ENCODE measurements at regions not wholly inside any gene's neighbourhood (a gene's known extent, or its start where the extent isn't known, plus 50 kb on each side); places are given as distances from the start of the nearest gene placed in this dataset.

- DNase-seq (ENCODE audit: low read depth) = no peak
Observed at GRCh38 chr10:62870866-62871265, 54.7 kb upstream of the EGR2 start.

DNA sequence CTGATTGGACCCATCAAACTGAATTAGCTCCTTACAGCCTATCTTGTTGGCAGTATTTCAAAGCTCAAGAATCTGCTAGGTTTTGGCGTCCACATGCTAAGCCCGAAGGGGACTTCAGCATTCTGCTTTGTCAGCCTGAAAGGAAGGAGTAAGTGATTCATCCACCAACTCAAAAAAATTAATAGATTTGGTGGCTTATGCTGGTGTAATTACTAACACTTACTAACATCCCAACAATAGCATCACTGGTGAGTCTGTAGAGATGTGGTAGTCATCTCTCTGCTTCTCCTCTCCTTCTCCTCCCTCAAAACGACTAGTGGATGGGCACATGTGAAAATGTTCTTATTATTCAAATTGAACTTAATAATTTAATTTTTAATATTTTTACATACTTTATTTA lies 53.8 kb upstream of the EGR2 start:
- DNase-seq (ENCODE audit: low read depth) = no peak

DNA sequence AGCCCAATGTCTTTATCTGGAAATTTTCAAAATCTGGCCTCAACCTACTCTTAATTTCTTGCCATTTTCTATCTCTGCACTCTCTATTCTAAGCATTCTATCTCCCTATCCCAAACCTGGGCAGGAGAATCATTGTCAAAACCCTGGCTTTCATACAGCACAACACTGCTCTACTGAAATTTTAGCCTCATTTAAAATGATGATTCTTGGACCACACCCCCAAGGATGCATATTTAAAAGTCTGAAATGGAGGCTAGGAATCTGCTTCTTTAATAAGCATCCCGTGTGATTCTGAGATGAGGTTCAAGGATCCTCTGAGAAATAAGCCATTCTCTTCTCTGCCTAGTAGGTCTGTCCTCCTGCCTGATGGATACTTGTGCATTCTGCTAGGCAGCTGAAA lies 50.8 kb upstream of the EGR2 start:
- DNase-seq (ENCODE audit: low read depth) = no peak

DNA sequence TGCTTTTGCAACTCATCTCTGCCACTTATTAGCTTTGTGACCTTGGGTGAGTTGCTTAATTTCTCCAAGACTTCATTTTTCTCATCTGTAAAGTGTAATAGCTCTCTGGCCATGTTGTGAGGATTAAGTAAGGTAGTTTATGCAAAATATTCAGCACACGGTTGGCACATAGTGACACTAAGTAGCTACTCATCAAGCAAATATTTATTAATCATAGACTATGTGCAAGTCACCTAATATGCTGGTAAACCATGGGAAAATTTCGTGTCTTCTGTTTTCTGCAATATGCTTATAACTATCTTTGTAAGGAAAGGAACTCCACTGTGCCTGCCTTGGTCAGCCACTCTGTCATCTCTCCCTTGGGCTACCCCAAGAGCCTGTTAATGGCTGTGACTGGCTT lies 50.3 kb upstream of the EGR2 start:
- DNase-seq (ENCODE audit: low read depth) = peak; percentile 34
